ENCODE measurements at regions not wholly inside any gene's neighbourhood (a gene's known extent, or its start where the extent isn't known, plus 50 kb on each side); places are given as distances from the start of the nearest gene placed in this dataset.

DNA sequence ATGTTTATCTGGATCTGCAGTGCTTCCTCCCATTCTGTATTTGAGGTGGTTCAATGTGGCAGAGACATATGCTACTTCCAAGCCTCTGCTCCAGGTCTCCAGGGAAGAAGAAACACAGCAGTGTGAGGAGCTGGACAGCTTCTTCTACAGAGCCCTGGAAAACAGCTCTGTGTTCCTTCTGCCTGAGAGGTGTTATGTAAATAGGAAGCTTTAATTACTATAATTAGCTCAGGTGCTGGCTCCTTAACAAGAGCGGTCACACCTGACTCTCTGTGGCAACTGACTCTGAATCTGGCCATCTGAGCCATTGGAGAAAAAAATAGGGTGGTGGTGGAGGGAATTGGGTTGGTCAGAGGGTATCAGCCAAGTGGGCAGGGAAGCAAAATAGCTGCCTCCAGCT is 332.4 kb upstream of the BRINP1 start:
- no peaks in the 10 kb centered on the region for H3K9me3 ChIP-seq (ENCODE audit: low read depth, low read length, poor library complexity, severe bottlenecking)
- H3K36me3 ChIP-seq (ENCODE audit: insufficient read depth, low read length, poor library complexity, severe bottlenecking) = no peaks in the 10 kb centered on the region
- no peak for DNase-seq (ENCODE audit: low spot score)
- no peaks in the 10 kb centered on the region for H3K4me1 ChIP-seq (ENCODE audit: insufficient read depth, low read length, poor library complexity, severe bottlenecking)
- TF ChIP-seq, protein P1, sequence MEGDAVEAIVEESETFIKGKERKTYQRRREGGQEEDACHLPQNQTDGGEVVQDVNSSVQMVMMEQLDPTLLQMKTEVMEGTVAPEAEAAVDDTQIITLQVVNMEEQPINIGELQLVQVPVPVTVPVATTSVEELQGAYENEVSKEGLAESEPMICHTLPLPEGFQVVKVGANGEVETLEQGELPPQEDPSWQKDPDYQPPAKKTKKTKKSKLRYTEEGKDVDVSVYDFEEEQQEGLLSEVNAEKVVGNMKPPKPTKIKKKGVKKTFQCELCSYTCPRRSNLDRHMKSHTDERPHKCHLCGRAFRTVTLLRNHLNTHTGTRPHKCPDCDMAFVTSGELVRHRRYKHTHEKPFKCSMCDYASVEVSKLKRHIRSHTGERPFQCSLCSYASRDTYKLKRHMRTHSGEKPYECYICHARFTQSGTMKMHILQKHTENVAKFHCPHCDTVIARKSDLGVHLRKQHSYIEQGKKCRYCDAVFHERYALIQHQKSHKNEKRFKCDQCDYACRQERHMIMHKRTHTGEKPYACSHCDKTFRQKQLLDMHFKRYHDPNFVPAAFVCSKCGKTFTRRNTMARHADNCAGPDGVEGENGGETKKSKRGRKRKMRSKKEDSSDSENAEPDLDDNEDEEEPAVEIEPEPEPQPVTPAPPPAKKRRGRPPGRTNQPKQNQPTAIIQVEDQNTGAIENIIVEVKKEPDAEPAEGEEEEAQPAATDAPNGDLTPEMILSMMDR (conservative IDR thresholded peaks at IDR 0.05; ENCODE audit: low read depth, low read length) = no peak
- TF ChIP-seq EZH2 (IDR thresholded peaks at IDR 0.05; ENCODE audit: borderline replicate concordance, low read depth, low read length, poor library complexity, severe bottlenecking) = no peak
- intact Hi-C loops (cut with micrococcal nuclease; ENCODE audit: unreplicated experiment) = no loop called here
- no peak overlapping the region for H3K27ac ChIP-seq (ENCODE audit: low read depth, low read length, poor library complexity, severe bottlenecking)
- no peak overlapping the region for H3K4me3 ChIP-seq (ENCODE audit: low read depth, low read length, poor library complexity, severe bottlenecking)
- CTCF ChIA-PET = no interaction called here
- POLR2A ChIA-PET (ENCODE audit: low non-redundant PET) = no interaction called here
- BruUV-seq (replicated peaks) = no TSS peak
- peaks cover 5% of the 10 kb centered on the region for H3K27me3 ChIP-seq (replicated peaks; ENCODE audit: insufficient read depth, low read depth, low read length, poor library complexity)

DNA sequence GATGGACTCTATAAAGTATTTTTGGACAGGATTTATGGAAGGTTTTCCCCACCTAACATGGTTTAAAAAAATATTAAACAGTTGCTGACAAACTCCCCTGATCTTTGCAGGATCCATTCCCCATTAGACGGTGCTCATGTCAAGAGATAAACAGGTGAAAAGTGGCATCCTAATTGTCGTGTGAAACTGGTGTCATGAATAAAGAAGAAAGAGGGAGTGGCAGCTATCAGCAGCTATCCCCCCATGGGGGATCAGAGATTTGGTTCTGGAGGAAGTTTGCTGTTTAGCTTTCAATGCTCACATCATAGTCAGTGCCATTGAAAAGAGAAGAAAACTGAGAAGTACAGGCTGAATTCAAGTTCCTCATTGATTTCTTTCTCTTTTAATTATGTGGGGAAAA is 329.3 kb upstream of the BRINP1 start:
- no peak for DNase-seq (ENCODE audit: low spot score)
- H3K36me3 ChIP-seq (ENCODE audit: insufficient read depth, low read length, poor library complexity, severe bottlenecking) = no peaks in the 10 kb centered on the region
- H3K27ac ChIP-seq (ENCODE audit: low read depth, low read length, poor library complexity, severe bottlenecking) = no peak overlapping the region
- TF ChIP-seq EZH2 (IDR thresholded peaks at IDR 0.05; ENCODE audit: borderline replicate concordance, low read depth, low read length, poor library complexity, severe bottlenecking) = no peak
- TF ChIP-seq, protein P1 (conservative IDR thresholded peaks at IDR 0.05; ENCODE audit: low read depth, low read length) = no peak
- ChIA-PET CTCF (no interaction called here), POLR2A (ENCODE audit: low non-redundant PET) (no interaction called here)
- no TSS peak for BruUV-seq (replicated peaks)
- intact Hi-C loops (cut with micrococcal nuclease; ENCODE audit: unreplicated experiment) = no loop called here
- no peak overlapping the region for H3K4me3 ChIP-seq (ENCODE audit: low read depth, low read length, poor library complexity, severe bottlenecking)
- H3K4me1 ChIP-seq (ENCODE audit: insufficient read depth, low read length, poor library complexity, severe bottlenecking) = no peaks in the 10 kb centered on the region
- H3K9me3 ChIP-seq (ENCODE audit: low read depth, low read length, poor library complexity, severe bottlenecking) = no peaks in the 10 kb centered on the region
- H3K27me3 ChIP-seq (replicated peaks; ENCODE audit: insufficient read depth, low read depth, low read length, poor library complexity) = peaks cover 13% of the 10 kb centered on the region

DNA sequence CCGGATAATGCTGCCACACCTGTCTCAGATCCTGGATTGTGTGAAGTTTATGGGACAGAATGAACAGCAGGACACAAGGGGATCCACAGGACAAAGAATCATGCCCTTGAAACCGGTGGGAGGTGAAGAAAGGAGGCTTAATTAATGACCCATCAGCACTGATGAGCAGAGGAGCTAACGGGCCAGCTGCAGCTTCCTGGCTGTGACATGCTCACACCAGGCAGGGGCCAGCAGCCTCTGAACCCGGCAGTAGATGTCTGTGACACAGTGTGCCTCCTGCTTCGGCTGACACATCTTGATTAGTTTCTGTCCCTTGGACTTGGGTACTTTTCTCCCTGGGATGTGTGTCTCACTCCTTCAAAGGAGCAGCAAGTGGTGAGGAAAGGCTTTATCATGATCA is 328.8 kb upstream of the BRINP1 start:
- Histone ChIP-seq H3K27me3 (replicated peaks; ENCODE audit: insufficient read depth, low read depth, low read length, poor library complexity) (peaks cover 13% of the 10 kb centered on the region), H3K9me3 (ENCODE audit: low read depth, low read length, poor library complexity, severe bottlenecking) (no peaks in the 10 kb centered on the region), H3K27ac (ENCODE audit: low read depth, low read length, poor library complexity, severe bottlenecking) (no peak overlapping the region), H3K36me3 (ENCODE audit: insufficient read depth, low read length, poor library complexity, severe bottlenecking) (no peaks in the 10 kb centered on the region), H3K4me1 (ENCODE audit: insufficient read depth, low read length, poor library complexity, severe bottlenecking) (no peaks in the 10 kb centered on the region), H3K4me3 (ENCODE audit: low read depth, low read length, poor library complexity, severe bottlenecking) (no peak overlapping the region)
- ChIA-PET CTCF (no interaction called here), POLR2A (ENCODE audit: low non-redundant PET) (no interaction called here)
- DNase-seq (ENCODE audit: low spot score) = no peak
- TF ChIP-seq, protein P1 (conservative IDR thresholded peaks at IDR 0.05; ENCODE audit: low read depth, low read length) = no peak
- TF ChIP-seq EZH2 (IDR thresholded peaks at IDR 0.05; ENCODE audit: borderline replicate concordance, low read depth, low read length, poor library complexity, severe bottlenecking) = no peak
- intact Hi-C loops (cut with micrococcal nuclease; ENCODE audit: unreplicated experiment) = no loop called here
- no TSS peak for BruUV-seq (replicated peaks)
